HG02870 (cell line): ENCODE measurements at regions not wholly inside any gene's neighbourhood (a gene's known extent, or its start where the extent isn't known, plus 50 kb on each side); places are given as distances from the start of the nearest gene placed in this dataset.
"Not testable (repeated sequence)": the region's sequence is repeated elsewhere in the genome, so short reads cannot be mapped to it uniquely, and the experiment has no call there.

Source experiments
- ATAC-seq: cut with Tn5 transposase; IDR thresholded peaks from one replicate; pipeline ENCODE4 v1.9.1; 2021; ENCODE audit warnings: mild to moderate bottlenecking, moderate library complexity; ENCODE audit not compliant: unreplicated experiment

DNA sequence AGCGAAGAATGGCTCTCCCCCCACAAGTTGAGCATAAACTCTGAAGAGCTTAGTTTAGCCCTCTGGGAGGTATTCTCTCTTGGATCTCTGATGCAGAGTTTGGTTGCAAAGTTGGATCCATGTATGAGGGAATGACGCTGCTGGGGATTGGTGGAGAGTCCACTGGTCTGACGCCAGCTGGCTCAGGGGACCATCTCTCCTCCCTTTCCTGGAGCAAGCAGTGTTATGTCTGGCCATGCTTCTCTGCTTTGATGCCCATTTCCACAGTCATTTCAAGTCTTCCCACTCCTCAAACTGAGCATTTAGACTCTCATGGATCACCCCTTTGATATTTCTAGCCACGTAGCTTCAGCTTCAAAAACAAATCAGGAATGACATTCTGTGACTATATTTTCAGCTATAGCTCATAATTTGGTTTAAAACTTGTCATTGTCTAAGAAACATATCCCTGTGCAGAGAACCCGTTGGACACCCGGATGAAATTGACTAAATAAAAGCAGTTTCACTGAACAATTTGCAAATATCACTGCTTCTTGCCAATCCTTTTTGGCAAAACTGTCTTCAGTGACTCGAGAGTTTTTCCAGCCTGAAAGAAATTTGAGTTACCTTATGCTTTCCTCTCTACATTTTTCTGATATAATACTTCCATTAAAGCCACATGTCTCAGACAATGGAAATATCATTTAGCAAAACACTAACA, 193.4 kb upstream of the CDH11 start:
- no peak for ATAC-seq

DNA sequence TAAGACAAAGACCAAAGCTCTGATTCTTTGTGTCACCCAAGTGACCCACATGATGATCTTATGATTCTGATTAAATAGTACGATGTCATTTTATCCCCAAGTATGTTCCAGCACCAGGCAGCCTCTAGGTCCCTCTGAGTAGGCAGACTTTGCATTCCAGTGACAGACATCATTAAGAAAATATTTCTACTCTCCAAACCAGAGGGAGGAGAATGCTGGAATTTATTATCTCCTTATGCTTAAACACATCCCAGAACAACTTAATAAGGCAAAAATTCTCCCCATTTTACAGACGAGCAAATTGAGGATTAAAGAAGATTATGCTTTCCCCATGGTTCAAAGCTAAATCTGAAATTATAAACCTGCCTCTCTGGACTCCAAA, 192.8 kb upstream of the CDH11 start:
- ATAC-seq = no peak

DNA sequence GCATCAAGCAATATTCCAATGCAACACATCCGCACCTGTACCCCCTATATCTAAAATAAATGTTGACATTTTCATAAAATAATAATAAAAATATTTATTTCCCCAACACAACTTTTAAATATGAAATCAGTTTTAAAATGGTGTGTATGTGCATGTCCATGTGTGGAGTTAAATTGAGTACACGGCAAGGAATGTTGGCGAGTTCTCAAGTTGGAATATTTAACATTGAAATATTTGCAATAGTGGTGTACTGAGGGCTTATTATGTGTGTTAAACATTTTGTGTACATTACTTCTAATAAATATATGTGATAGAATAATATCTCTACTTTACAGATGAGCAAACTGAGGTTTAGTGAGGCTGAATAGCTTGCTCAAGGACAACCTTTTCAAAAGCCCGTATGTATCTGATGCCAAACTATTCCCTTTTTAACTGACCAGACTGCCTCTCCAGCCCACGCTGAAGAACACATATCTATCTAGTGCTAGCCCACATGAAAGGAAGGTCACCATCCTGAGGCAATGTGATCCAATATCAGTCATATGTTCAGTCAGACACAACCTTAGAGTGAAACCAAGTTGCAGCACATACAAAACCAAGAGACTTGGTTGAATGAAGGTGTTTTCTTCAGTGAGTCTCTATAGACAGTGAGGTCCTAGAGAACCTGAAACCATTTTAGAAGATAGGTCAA, 192.2 kb upstream of the CDH11 start:
- ATAC-seq = no peak

GRCh38 chr16:65312795-65313194, 190.9 kb upstream of the CDH11 start:
- ATAC-seq = no peak

DNA sequence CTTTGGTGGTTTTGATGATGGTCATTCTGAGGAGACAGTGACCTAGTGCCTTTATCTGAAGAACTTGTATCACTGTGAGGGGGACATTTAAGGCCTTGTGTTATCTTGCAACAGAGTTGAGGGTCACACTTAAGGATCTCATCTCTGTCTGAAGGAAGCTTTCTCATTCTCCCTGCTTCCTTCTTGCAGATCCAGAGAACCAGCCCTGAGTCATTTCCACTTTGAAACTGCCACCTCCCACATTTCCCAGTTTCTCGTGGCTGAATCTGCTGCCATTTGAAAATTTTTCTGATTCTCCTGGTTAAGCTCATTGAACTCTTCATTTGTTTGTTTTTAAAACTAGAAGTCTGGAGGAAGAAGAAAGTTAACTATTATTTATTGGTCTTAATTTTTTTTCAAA, 190.2 kb upstream of the CDH11 start:
- ATAC-seq = no peak

DNA sequence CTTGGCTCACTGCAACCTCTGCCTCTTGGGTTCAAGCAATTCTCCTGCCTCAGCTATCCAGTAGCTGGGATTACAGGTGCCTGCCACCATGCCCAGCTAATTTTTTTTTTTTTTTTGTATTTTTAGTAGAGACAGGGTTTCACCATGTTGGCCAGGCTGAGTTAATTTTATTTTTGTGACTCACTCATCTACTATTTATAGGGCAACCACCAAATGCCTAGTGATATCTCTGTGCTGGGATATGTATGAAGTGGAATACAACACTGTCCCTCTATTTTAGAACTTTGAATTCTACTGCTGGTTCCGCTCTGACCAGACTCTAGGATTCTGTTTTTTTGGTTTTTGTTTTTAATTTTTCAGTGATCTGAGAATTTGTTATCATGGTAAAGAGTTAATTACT, 188.6 kb upstream of the CDH11 start:
- ATAC-seq = not testable (repeated sequence)

DNA sequence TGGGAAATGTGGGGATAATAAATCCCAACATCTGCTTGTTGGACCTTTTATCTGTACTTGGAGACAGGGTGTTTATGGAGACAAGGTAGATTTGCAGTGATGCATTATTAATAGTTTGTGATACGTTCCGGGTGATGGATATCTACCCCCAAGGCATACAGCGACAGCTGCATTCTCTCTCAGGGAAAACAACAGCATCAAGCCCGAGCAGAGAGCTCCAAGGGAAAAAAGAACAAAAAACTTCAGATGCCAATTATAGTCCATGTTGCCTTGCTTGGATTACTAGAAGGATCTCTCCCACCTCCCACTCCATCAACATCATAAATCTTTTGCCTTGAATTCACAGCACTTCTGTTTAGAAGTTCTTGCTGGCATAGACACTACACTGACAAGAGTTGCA, 187.5 kb upstream of the CDH11 start:
- no peak for ATAC-seq

DNA sequence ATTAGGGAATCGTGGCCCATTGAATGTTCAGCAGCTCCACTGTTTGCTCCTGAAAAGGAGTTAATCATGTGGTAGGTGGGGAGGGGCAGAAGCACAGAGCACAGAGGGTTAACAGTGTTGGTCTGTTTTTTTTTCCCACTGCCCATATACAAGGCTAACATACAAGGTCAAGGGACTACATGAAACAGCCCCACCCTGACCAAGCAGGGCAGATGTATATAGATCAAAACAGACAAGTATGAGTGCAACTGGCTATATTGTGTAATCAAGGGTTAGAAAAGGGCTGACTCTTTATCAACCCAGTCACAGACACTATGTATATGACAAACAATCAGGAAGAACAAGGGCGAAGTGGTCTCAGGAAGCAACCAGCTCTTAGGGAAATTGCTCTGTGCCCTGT, 186.6 kb upstream of the CDH11 start:
- ATAC-seq = no peak

GRCh38 chr16:65307286-65307685, 185.4 kb upstream of the CDH11 start:
- ATAC-seq = no peak

DNA sequence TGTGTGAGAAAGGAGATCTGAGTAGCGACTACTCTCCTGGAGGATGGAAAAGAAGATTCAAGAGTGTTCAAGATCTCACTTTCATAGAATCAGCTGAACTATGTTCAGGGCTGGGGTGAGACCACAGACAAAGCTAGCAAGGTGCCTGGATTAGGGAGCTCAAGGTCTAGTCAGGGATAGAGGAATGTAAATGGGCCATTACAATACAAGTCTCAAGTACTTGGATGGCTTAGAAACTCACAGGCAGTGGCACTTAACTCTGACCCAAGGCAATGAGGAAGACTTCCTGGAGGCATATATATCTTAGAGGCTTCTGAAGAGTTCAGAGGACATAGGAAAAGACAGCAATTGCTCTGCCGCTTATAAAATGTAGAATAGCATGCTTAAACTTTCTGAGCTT, 184.9 kb upstream of the CDH11 start:
- ATAC-seq = no peak

GRCh38 chr16:65306300-65306699, 184.4 kb upstream of the CDH11 start:
- no peak for ATAC-seq

DNA sequence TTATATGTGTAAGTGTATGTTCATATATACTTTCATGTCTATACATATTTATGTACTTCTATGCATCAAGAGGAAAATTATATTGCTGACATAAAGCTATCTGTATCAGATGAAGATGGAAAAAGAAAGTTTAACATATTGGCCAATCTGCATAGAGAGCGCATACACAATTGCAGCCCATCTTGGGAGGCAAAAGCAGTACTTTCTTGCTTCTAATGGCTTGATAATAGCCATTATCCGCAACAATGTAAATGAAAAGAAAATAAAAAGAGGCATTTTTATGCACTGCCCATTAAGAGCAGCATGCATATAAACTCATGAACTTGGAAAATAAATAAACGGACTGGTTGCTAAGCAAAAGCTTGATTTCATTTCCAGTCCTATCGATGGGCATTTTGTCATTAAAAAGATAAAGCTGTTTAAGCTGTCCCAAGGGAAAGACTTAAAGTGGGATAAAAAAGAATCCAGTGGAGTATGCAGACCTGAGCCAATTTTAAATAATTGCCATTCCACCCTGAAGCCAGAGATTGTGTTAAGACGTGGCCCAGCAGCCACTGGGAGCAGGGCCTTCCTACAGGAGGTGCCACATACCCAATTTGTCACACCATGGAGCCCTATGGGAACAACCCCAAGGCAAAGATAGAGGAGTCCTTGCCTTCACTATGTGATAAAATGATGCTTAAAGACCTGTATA, 183.6 kb upstream of the CDH11 start:
- ATAC-seq = no peak

GRCh38 chr16:65301029-65301428, 179.2 kb upstream of the CDH11 start:
- ATAC-seq = no peak

DNA sequence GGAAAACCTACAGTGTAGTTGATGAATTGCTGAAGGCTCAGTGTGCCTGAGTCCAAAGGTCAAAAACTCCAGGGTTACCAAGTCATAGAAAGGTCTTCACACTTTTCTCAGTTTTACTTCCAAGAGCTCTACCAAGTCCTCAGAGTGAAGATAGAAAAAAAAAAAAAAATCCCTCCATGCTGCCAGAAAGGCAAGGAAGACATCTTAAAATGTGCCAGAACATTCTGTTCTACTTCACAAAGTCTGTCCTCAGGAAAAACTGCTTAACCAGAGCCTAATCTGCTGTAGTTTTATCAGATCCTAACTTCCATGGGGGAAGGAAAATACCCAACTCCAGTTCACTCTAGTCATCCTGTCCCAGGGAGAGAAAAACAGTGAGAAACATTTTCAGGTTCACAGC, 175.6 kb upstream of the CDH11 start:
- ATAC-seq = no peak

DNA sequence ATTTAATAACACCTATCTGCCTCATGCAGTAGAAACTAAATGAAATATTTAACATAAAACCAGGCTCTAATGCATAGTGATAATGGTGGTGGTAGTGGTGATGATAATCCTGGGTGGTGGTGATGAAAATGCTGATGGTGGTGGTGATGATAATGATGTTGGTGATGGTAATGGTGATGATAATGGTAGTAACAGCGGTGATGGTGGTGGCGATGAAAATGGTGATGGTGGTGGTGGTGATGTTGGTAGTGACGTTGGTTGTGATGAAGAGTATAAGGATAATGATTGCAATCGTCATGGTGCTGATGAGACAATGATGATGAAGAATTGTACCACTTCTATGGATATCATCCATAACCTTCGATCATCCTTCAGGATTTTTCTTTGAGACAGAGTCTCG, 173.7 kb upstream of the CDH11 start:
- ATAC-seq = no peak

DNA sequence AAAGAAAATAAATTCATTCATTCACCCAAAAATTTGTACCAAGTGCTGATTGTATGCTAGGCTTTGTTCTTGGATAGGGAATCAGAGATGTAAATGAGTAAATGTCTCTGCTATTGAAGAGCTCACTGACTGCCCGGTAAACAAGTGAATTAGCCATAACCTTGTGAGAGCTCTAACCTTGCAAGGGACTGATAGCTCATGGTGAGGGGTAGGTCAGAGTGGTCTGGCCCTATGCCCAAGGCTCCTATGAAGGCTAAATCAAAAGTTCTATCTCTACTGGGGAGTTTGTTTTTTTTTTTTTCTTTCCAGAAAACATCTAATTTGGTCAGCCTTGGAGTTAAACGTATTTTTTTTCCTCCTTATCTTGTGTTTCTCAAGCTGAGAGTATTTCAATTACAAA, 172.8 kb upstream of the CDH11 start:
- ATAC-seq = no peak

GRCh38 chr16:65294165-65294564, 172.3 kb upstream of the CDH11 start:
- no peak for ATAC-seq

- no peak for ATAC-seq
Measured at GRCh38 chr16:65289022-65289421, 167.2 kb upstream of the CDH11 start.

DNA sequence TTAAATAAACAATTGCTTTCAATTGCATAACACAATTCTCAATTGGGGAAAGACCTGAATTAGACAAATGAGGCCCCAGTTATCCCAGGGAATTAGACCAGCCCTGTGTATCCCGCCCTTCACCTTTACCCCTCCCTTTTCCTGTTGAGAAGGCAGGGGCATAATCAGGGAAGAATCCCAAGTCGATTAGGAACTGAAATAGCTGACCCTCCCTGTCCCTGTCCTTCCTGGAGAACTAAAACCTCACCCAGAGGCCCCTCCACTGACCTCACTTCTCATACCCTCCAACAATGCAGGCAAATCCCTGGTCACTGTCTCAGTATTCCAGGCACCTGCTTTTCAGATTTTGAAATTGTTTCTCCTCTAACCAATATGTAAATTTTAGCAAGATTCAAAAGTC, 165.4 kb upstream of the CDH11 start:
- no peak for ATAC-seq

DNA sequence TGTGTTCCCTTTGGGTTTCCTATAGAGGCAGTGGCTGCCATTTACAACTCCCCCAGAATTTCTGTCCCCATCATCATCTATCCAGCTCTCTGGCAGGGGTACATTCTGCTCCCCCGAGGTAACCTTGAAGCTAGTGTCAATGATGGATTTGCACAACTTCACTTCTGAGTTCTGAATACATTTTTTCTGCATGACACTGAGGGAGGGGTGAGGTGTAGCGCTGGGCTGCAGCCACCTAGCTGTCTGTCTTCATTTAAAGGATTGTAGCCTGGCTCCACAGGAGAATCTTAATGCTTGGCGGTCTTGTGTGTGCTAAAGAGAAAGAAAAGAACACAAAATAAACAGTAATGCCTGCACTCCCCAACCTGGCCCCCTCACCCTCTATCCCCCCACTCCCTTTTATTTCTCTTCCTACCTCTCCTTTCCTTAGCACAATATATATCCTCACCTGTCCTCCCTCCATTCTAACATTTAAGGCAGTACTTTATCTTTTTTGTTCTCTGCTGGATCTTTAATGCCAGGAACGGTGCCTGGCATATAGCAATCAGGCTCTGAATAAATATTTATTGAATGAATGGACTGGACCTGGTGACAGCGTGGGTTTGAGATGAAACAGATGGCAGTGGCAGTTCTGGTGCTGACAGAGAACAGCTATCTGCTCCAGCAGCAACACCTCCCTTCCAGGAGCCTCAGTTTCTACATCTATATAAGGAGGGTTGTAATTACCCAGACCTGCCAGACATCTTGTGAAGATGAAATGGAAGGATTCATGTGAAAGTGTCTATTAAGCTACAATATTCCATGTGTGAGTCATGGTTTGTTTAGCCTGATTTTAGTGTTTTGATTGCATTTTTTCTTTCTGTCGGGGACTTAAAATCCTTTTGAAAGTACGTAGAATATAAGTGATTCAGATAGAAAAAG, 163.5 kb upstream of the CDH11 start:
- ATAC-seq = no peak

DNA sequence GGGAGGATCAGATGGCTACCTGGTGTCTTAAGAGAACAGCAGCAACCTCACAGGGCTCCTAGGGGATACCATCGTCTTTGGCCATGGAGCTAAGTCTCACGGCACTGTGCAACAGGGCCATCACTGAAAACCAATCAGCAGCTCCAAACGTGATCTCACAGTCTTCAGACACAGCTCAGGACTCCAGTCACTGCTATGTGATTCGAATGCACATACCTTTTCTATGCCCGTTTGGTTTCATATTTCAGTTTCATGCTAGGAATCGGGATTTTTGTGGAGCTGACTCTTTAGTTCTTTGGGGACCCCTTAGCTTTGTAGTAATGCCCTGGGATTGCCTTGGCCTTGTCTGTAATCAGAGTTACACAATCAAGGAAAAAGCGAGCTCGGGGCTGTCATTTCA, 162.8 kb upstream of the CDH11 start:
- no peak for ATAC-seq
